SU-DHL-6 (cell line): ENCODE measurements at regions not wholly inside any gene's neighbourhood (a gene's known extent, or its start where the extent isn't known, plus 50 kb on each side); places are given as distances from the start of the nearest gene placed in this dataset.

Source experiments
- H2AFZ ChIP-seq: fragments of 200-600 bp; sonication (generic); 2 replicates; pipeline ENCODE4 v1.6.1; 2014; ENCODE audit warnings: low read depth, mild to moderate bottlenecking, moderate library complexity, mixed read lengths, antibody characterized with exemption, low read length; ENCODE audit not compliant: severe bottlenecking
- H3F3A ChIP-seq: fragments of 200-600 bp; shearing (Covaris generic); 2 replicates; pipeline ENCODE4 v1.6.0; 2016; ENCODE audit warnings: antibody characterized with exemption, mild to moderate bottlenecking; ENCODE audit not compliant: insufficient read depth
- H3K27ac ChIP-seq: fragments of 200-600 bp; sonication (generic); 2 replicates; pipeline ENCODE4 v1.5.1; 2016; ENCODE audit warnings: low read depth, mild to moderate bottlenecking, low read length, moderate library complexity, mixed read lengths
- H3K27me3 ChIP-seq: fragments of 200-600 bp; sonication (generic), shearing (Covaris generic); 2 replicates; pipeline ENCODE4 v1.6.0; 2014; ENCODE audit warnings: mild to moderate bottlenecking, low read length
- H3K36me3 ChIP-seq: fragments of 200-600 bp; sonication (generic); 2 replicates; pipeline ENCODE4 v1.6.1; 2014; ENCODE audit warnings: mild to moderate bottlenecking, low read length, mixed read lengths
- H3K4me2 ChIP-seq: fragments of 300-600, 200-600 bp; shearing (Covaris generic), sonication (generic); 2 replicates; pipeline ENCODE4 v1.6.0; 2014; ENCODE audit warnings: low read length, low read depth, mild to moderate bottlenecking; ENCODE audit not compliant: poor library complexity, severe bottlenecking
- H3K4me3 ChIP-seq: fragments of 200-600 bp; sonication (generic); 2 replicates; pipeline ENCODE4 v1.5.1; 2014; ENCODE audit warnings: antibody characterized with exemption, low read length, mild to moderate bottlenecking, mixed read lengths; ENCODE audit not compliant: insufficient read depth, poor library complexity, severe bottlenecking
- H3K79me2 ChIP-seq: fragments of 200-600 bp; sonication (generic); 2 replicates; pipeline ENCODE4 v1.6.1; 2014; ENCODE audit warnings: mild to moderate bottlenecking, low read length, moderate library complexity; ENCODE audit not compliant: insufficient read depth
- H3K9ac ChIP-seq: fragments of 200-600 bp; sonication (generic); 2 replicates; pipeline ENCODE4 v1.7.0; 2014; ENCODE audit warnings: mild to moderate bottlenecking, low read length
- H3K9me2 ChIP-seq: fragments of 200-600 bp; sonication (generic); replicated peaks from 2 replicates; pipeline ENCODE4 v1.6.1; 2014; ENCODE audit warnings: low read length; ENCODE audit not compliant: insufficient read depth
- H3K9me3 ChIP-seq: fragments of 200-600 bp; sonication (generic); 2 replicates; pipeline ENCODE4 v1.6.1; 2014; ENCODE audit warnings: low read length, mixed read lengths; ENCODE audit not compliant: insufficient read depth
- H4K20me1 ChIP-seq: fragments of 200-600 bp; sonication (generic); 2 replicates; pipeline ENCODE4 v1.6.1; 2014; ENCODE audit warnings: low read depth, mild to moderate bottlenecking, antibody characterized with exemption, low read length, moderate library complexity, mixed read lengths
- CTCF ChIP-seq: fragments of 200-600 bp; sonication (generic); IDR thresholded peaks from one replicate; pipeline ENCODE4 v1.5.1; 2017; ENCODE audit warnings: antibody characterized with exemption, mild to moderate bottlenecking, low read length, moderate library complexity; ENCODE audit not compliant: insufficient read depth, poor library complexity, severe bottlenecking
- EZH2phosphoT487 ChIP-seq: fragments of 200-600 bp; sonication (generic), shearing (Covaris generic); conservative IDR thresholded peaks from 2 replicates; pipeline ENCODE4 v1.6.1; 2018; ENCODE audit warnings: mild to moderate bottlenecking, antibody characterized with exemption, low read length, moderate library complexity, mixed read lengths

- Histone ChIP-seq H3K79me2 (no peaks in the 10 kb centered on the region), H2AFZ (no peak overlapping the region), H3K9me2 (no peaks in the 10 kb centered on the region), H3K27me3 (no peaks in the 10 kb centered on the region), H3K4me3 (no peak overlapping the region), H3K36me3 (no peaks in the 10 kb centered on the region), H3K27ac (no peak overlapping the region), H4K20me1 (no peaks in the 10 kb centered on the region), H3K9me3 (no peaks in the 10 kb centered on the region), H3K9ac (no peak overlapping the region), H3K4me2 (no peak overlapping the region), H3F3A (no peaks in the 10 kb centered on the region)
- TF ChIP-seq CTCF (no peak), EZH2phosphoT487 (no peak)
These were observed 328.3 kb upstream of the MPDZ start for GRCh38 chr9:13607481-13608441.

- Histone ChIP-seq H3K4me2 (no peak overlapping the region), H2AFZ (no peak overlapping the region), H3K27ac (no peak overlapping the region), H4K20me1 (no peaks in the 10 kb centered on the region), H3K27me3 (no peaks in the 10 kb centered on the region), H3F3A (no peaks in the 10 kb centered on the region), H3K9me2 (no peaks in the 10 kb centered on the region), H3K9ac (no peak overlapping the region), H3K36me3 (no peaks in the 10 kb centered on the region), H3K4me3 (no peak overlapping the region), H3K9me3 (no peaks in the 10 kb centered on the region), H3K79me2 (no peaks in the 10 kb centered on the region)
- TF ChIP-seq EZH2phosphoT487 = no peak
- TF ChIP-seq CTCF = no peak
These were observed 327.1 kb upstream of the MPDZ start for GRCh38 chr9:13606586-13606985.

- H3K4me3 ChIP-seq = no peak overlapping the region
- no peak overlapping the region for H3K9ac ChIP-seq
- no peak overlapping the region for H2AFZ ChIP-seq
- H3K27ac ChIP-seq = no peak overlapping the region
- TF ChIP-seq CTCF (no peak), EZH2phosphoT487 (no peak)
- no peaks in the 10 kb centered on the region for H3K27me3 ChIP-seq
- H3K79me2 ChIP-seq = no peaks in the 10 kb centered on the region
- no peaks in the 10 kb centered on the region for H3K9me2 ChIP-seq
- H3K9me3 ChIP-seq = no peaks in the 10 kb centered on the region
- H3K4me2 ChIP-seq = no peak overlapping the region
- no peaks in the 10 kb centered on the region for H4K20me1 ChIP-seq
- H3K36me3 ChIP-seq = no peaks in the 10 kb centered on the region
- H3F3A ChIP-seq = no peaks in the 10 kb centered on the region
These were observed 324.4 kb upstream of the MPDZ start for GRCh38 chr9:13603921-13604320.
